Uterus (tissue), 3 donors: ENCODE measurements at regions not wholly inside any gene's neighbourhood (a gene's known extent, or its start where the extent isn't known, plus 50 kb on each side); places are given as distances from the start of the nearest gene placed in this dataset.

ENCODE experiments used
- DNase-seq, 2 donors: peaks; one replicate each; pipeline ENCODE4 v3.0.0-alpha.2; 2019 to 2020
- H3K27ac ChIP-seq, 2 donors: fragments of 200-600 bp; sonication (generic); 1 replicate in 1 of 2; 2 replicates in 1 of 2; pipeline ENCODE4 v1.5.1; 2016 to 2018
- H3K27me3 ChIP-seq, 2 donors: fragments of 200-600 bp; sonication (generic); one replicate each; pipeline ENCODE4 v1.5.1; 2018 to 2019; ENCODE audit warnings: control low read depth in 1 of 2
- H3K36me3 ChIP-seq, 2 donors: fragments of 200-600 bp; sonication (generic); one replicate each; pipeline ENCODE4 v1.5.1; 2019; ENCODE audit warnings: control low read depth in 1 of 2
- H3K4me1 ChIP-seq, 2 donors: fragments of 200-600 bp; sonication (generic); one replicate each; pipeline ENCODE4 v1.5.1; 2018 to 2019; ENCODE audit warnings: control low read depth in 1 of 2
- H3K4me3 ChIP-seq, 2 donors: fragments of 200-600 bp; sonication (generic); 1 replicate in 1 of 2; 2 replicates in 1 of 2; pipeline ENCODE4 v1.5.1; 2018 to 2019; ENCODE audit warnings: mild to moderate bottlenecking in 1 of 2
- H3K9me3 ChIP-seq, 2 donors: fragments of 200-600 bp; sonication (generic); one replicate each; pipeline ENCODE4 v1.5.1; 2019; ENCODE audit warnings: control low read depth in 1 of 2
- POLR2A ChIP-seq, 2 donors: fragments of 450-650 bp; IDR thresholded peaks; one replicate each; pipeline ENCODE4 v1.6.1; 2016; ENCODE audit warnings: antibody characterized with exemption in 2 of 2, mild to moderate bottlenecking in 1 of 2, moderate library complexity in 1 of 2
- intact Hi-C: fragments of 100-400 bp; cut with DNase I; formaldehyde crosslinking; loops from one replicate; pipeline ENCODE4 v1.15.1; 2023; ENCODE audit warnings: low total_unique reads
- TF ChIP-seq, protein P1 (sequence below), 4 experiments: fragments of 200-600 bp in 2 of 4; fragments of 450-650 bp in 2 of 4; sonication (generic) in 2 of 4; IDR thresholded peaks; one replicate each; pipeline ENCODE4 v1.5.1; 2016 to 2019; ENCODE audit warnings: antibody characterized with exemption in 4 of 4, mild to moderate bottlenecking in 2 of 4, moderate library complexity in 1 of 4
- donor health status: DM: yes; HTN: yes; CAD: no.

DNA sequence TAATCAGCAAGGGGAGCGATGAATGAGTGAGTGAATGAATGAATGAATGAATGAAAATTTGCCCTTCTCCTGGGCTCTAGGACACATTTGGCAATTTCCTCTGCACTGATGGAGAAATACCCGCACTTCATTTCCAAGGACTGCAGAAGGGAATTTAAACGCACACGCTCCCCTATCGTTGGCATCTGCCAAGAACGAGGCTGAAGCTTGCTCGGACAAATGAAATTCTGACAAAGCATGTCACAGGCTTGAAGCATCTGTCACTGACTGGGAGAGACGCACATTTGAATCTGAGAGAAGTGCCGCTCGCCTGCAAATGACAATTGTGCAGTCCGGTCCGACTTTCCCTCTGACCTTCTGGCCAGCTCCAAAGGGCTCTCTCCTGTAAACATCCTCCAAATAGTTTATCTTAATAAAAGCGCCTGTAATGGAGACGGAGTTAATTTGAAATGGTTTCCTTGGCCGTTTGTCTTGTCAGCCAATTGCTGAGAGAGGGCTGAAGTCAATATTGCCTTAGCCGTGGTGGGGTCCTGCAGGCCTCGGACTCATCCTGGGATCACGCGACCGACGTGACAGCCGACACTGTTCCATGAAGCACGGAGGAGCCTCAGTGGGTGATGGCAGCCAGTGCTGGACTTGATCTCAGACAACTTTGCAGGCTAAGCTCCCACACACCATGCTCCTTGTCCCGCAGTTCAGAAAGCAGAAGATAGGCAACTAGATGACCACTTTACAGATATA, 260.7 kb downstream of the MN1 start:
- Histone ChIP-seq H3K27ac (no peak overlapping the region), H3K4me3 (no peak overlapping the region), H3K4me1 (no peaks in the 10 kb centered on the region), H3K9me3 (no peaks in the 10 kb centered on the region), H3K27me3 (no peaks in the 10 kb centered on the region), H3K36me3 (no peaks in the 10 kb centered on the region)
- intact Hi-C loops = no loop called here
- no peak for TF ChIP-seq POLR2A (IDR thresholded peaks at IDR 0.05)
- no peak for DNase-seq

DNA sequence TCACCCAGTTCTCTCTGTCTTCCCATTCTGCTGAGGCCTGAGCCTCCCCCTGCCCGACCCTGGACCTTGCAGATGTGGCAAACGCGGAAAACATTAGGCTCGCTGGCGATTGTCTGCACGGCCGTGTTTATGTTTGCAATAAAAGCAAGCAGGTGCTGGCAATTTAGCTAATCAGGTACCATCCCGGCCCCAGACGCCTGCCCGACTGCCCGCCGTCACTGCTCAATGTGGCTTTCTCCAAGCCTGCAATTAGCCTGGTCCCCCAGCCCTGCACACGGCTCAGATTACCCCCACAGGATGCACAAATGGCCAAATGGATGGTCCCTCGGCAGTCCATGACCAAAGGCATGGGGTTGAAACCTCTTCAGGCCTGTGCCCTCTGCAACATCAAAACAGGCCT, 259.7 kb downstream of the MN1 start:
- no peaks in the 10 kb centered on the region for H3K27me3 ChIP-seq
- no peaks in the 10 kb centered on the region for H3K9me3 ChIP-seq
- no peaks in the 10 kb centered on the region for H3K36me3 ChIP-seq
- no peak for DNase-seq
- H3K27ac ChIP-seq = no peak overlapping the region
- intact Hi-C loops = no loop called here
- no peak overlapping the region for H3K4me3 ChIP-seq
- no peak for TF ChIP-seq POLR2A (IDR thresholded peaks at IDR 0.05)
- TF ChIP-seq, protein P1, sequence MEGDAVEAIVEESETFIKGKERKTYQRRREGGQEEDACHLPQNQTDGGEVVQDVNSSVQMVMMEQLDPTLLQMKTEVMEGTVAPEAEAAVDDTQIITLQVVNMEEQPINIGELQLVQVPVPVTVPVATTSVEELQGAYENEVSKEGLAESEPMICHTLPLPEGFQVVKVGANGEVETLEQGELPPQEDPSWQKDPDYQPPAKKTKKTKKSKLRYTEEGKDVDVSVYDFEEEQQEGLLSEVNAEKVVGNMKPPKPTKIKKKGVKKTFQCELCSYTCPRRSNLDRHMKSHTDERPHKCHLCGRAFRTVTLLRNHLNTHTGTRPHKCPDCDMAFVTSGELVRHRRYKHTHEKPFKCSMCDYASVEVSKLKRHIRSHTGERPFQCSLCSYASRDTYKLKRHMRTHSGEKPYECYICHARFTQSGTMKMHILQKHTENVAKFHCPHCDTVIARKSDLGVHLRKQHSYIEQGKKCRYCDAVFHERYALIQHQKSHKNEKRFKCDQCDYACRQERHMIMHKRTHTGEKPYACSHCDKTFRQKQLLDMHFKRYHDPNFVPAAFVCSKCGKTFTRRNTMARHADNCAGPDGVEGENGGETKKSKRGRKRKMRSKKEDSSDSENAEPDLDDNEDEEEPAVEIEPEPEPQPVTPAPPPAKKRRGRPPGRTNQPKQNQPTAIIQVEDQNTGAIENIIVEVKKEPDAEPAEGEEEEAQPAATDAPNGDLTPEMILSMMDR (IDR thresholded peaks at IDR 0.05) = no peak
- no peaks in the 10 kb centered on the region for H3K4me1 ChIP-seq

- DNase-seq = no peak
- TF ChIP-seq, protein P1 (IDR thresholded peaks at IDR 0.05) = no peak
- TF ChIP-seq POLR2A (IDR thresholded peaks at IDR 0.05) = no peak
- no peaks in the 10 kb centered on the region for H3K4me1 ChIP-seq
- no peaks in the 10 kb centered on the region for H3K9me3 ChIP-seq
- no peaks in the 10 kb centered on the region for H3K36me3 ChIP-seq
- no peak overlapping the region for H3K27ac ChIP-seq
- H3K27me3 ChIP-seq = no peaks in the 10 kb centered on the region
- intact Hi-C loops = no loop called here
- no peak overlapping the region for H3K4me3 ChIP-seq
Measured at GRCh38 chr22:27542602-27543001, 259.0 kb downstream of the MN1 start.

DNA sequence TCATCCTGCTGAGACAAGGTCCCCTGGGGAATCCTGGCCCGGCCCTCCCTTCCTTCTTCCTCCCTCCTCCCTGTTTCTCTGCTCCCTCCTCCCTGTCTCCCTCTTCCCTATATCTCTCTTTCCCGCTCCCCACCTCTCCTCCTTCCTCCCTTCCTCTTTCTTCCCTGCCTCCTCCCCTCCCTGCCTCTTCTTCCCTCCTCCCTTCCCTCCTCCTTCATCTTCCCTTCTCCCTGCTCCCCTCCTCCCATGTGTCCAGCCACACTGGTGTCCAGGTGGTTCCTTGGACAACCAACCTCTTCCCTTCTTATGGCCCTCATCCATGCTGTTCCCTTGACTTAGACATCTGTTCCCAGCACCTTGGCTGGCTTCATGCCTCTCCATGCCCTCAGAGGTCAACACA, 258.1 kb downstream of the MN1 start:
- Histone ChIP-seq H3K4me3 (no peak overlapping the region), H3K27me3 (no peaks in the 10 kb centered on the region), H3K9me3 (no peaks in the 10 kb centered on the region), H3K27ac (no peak overlapping the region), H3K36me3 (no peaks in the 10 kb centered on the region), H3K4me1 (no peaks in the 10 kb centered on the region)
- no peak for TF ChIP-seq POLR2A (IDR thresholded peaks at IDR 0.05)
- TF ChIP-seq, protein P1 (IDR thresholded peaks at IDR 0.05) = no peak
- no peak for DNase-seq
- intact Hi-C loops = no loop called here

DNA sequence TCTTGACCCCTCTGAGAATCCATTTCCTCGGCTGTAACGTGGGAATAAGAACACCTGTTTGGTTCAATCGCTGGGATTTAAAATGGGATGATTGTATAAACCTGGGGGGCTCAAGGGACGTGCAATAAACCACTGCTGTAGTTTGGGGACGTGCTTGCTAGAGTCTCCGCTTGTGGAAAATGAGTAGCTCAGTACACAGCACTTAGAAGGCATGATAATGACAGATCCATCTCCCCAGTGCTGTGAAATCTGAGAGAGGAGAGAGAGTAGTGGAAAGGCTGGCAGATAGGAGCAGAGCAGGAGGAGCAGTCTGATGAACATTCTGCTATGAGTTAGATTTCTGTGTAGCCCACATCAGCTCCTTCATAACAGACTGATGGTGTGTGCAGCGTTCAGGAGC, 256.5 kb downstream of the MN1 start:
- H3K9me3 ChIP-seq = no peaks in the 10 kb centered on the region
- TF ChIP-seq, protein P1 (IDR thresholded peaks at IDR 0.05) = no peak
- TF ChIP-seq POLR2A (IDR thresholded peaks at IDR 0.05) = no peak
- intact Hi-C loops = no loop called here
- H3K4me3 ChIP-seq = no peak overlapping the region
- no peaks in the 10 kb centered on the region for H3K4me1 ChIP-seq
- H3K36me3 ChIP-seq = no peaks in the 10 kb centered on the region
- H3K27me3 ChIP-seq = no peaks in the 10 kb centered on the region
- no peak overlapping the region for H3K27ac ChIP-seq
- DNase-seq = no peak
